HepG2 (cell line): ENCODE measurements at regions not wholly inside any gene's neighbourhood (a gene's known extent, or its start where the extent isn't known, plus 50 kb on each side); places are given as distances from the start of the nearest gene placed in this dataset.

ENCODE experiments used
- NFE2L2 ChIP-seq: fragments of 150-350 bp; IDR thresholded peaks from 2 replicates; pipeline ENCODE4 v1.6.1; 2014; ENCODE audit warnings: low read length
- POLR2A ChIP-seq, 2 experiments: IDR thresholded peaks; 2 replicates each; pipeline ENCODE4 v1.6.1; 2011; ENCODE audit warnings: low read depth in 2 of 2, low read length in 2 of 2, mild to moderate bottlenecking in 1 of 2, moderate library complexity in 1 of 2; ENCODE audit not compliant: insufficient read depth in 1 of 2

- TF ChIP-seq NFE2L2 (no peak), POLR2A (IDR thresholded peaks at IDR 0.05; ENCODE audit: insufficient read depth in 1 of 2, low read depth in 2 of 2, low read length in 2 of 2) (no peak)
Observed at GRCh38 chrX:39779952-39780783, 317.6 kb downstream of the BCOR start.
